HS-5 (cell line): ENCODE measurements at regions not wholly inside any gene's neighbourhood (a gene's known extent, or its start where the extent isn't known, plus 50 kb on each side); places are given as distances from the start of the nearest gene placed in this dataset.
"Not testable (repeated sequence)": the region's sequence is repeated elsewhere in the genome, so short reads cannot be mapped to it uniquely, and the experiment has no call there.

Experiments
- DNase-seq: peaks from one replicate; pipeline ENCODE4 v3.0.0-alpha.2; 2012; ENCODE audit warnings: low read depth

GRCh38 chr4:124990398-124990797, 277.9 kb upstream of the ANKRD50 start:
- DNase-seq = no peak

GRCh38 chr4:124980276-124980752, 267.8 kb upstream of the ANKRD50 start:
- DNase-seq = peak; percentile 2

- not testable (repeated sequence) for DNase-seq
These were observed 266.0 kb upstream of the ANKRD50 start for GRCh38 chr4:124978536-124978935.

GRCh38 chr4:124977045-124977444, 264.5 kb upstream of the ANKRD50 start:
- no peak for DNase-seq

- no peak for DNase-seq
These were observed 261.6 kb upstream of the ANKRD50 start for GRCh38 chr4:124974152-124974551.

DNA sequence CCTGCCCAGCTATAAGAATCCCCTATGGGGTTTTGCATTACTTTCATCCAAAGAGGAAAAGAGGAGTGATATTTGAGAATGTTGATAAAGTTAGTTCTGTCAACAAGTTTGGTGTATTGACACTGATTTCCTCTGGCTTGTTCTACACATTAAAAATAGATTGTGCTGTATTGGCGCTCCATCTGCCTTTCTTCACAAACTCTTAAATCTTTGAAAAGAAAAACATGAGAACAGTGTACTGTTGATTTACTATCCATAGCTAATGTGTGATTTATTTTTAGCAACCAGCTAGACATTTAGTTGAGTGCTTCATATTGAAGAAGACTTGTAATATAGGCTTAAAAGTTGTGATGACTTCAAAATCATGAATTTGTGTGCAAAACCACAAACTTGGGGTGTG, 261.2 kb upstream of the ANKRD50 start:
- DNase-seq = no peak

DNA sequence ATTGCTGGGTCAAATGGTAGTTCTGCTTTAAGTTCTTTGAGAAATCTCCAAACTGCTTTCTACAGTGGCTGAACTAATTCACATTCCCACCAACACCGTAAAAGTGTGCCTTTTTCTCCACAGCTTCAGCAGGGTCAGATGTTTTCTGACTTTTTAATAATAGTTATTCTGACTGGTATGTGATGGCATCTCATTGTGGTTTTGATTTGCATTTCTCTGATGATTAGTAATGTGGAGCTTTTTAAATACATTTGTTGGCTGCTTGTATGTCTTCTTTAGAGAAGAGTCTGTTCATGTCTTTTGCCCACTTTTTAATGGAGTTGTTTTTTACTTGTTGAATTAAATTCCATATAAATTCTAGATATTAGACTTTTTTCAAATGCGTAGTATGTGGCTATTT, 257.5 kb upstream of the ANKRD50 start:
- no peak for DNase-seq

DNA sequence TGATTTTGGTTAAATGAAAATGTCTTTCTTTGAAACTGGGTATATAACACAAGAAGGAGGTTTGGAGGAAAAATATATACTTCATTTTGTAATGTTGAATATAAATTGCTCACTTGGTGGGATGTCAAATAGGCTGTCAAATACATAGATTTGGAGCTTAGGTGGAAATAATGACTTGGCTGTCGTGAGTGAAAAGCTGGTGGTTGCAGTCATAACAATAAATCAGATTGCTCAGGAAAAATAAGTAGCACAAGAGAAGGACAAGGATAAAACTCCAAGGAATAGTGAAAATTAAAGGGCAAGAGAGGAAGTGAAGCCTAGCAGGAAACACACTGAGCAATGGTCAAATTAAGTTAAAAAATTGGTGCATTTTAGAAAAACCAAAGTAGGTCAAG, 253.0 kb upstream of the ANKRD50 start:
- DNase-seq = no peak

- no peak for DNase-seq
These were observed 252.4 kb upstream of the ANKRD50 start for GRCh38 chr4:124964852-124965496.

GRCh38 chr4:124964251-124964650, 251.7 kb upstream of the ANKRD50 start:
- DNase-seq = no peak

DNA sequence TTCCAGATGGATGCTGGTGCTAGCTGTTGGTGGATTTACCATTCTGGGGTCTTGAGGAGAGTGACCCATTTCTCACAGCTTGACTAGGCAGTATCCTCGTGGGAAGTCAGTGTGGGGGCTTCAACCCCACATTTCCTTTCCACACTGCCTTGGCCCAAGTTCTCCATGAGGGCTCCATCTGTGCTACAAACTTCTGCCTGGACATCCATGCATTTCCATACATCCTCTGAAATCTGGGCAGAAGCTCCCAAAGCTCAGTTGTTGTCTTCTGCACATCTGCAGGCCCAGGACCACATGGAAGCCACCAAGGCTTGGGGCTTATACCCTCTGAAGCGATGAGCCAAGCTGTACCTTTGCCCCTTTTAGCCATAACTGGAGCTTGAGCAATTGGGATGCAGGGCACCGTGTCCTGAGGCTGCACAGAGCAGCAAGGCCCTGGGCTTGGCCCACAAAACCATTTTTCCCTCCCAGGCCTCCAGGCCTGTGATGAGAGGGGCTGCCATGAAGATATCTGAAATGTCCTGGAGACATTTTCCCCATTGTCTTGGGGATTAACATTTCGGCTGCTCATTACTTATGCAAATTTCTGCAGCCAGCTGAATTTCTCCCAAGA, 248.7 kb upstream of the ANKRD50 start:
- no peak for DNase-seq

GRCh38 chr4:124958847-124959246, 246.3 kb upstream of the ANKRD50 start:
- no peak for DNase-seq

GRCh38 chr4:124955476-124955875, 242.9 kb upstream of the ANKRD50 start:
- DNase-seq = no peak

GRCh38 chr4:124954046-124954445, 241.5 kb upstream of the ANKRD50 start:
- DNase-seq = no peak

DNA sequence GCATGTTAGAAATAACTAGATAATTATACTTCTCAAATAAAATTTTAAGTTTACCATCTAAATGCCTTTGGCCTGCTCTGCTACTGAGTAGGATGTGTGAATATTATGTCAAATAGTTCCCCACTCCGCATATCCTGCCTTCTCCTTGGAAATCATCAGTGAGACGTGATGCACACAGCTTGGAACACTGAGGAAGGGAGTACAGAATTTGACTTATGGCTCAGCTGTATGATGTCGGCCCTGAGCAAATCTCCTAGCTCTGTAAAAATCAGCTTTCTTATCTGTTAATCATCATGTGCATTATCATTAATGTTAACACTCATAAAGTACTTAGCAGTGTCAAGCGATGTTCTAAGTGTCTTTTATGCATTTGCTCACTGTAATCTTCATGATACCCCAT, 241.0 kb upstream of the ANKRD50 start:
- DNase-seq = no peak

GRCh38 chr4:124953061-124953460, 240.5 kb upstream of the ANKRD50 start:
- DNase-seq = no peak

DNA sequence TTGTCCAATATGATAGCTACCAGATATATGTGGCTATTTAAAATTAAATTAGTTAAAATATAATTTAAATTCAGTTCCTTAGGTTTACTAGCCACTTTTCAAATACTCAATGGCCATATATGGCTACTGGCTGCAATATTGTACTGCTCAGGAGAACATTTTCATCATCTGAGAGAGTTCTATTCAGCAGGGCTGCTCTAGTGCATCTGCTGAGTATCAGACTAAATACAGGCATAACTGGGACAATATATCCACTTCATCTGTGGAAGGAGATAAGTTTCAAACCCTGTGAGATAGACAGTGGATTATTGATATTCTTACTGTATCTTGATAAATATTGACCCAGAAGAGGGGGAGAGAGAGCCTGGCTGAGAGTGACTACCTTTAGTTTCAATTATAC, 240.1 kb upstream of the ANKRD50 start:
- no peak for DNase-seq

GRCh38 chr4:124948976-124949597, 236.6 kb upstream of the ANKRD50 start:
- DNase-seq = no peak

DNA sequence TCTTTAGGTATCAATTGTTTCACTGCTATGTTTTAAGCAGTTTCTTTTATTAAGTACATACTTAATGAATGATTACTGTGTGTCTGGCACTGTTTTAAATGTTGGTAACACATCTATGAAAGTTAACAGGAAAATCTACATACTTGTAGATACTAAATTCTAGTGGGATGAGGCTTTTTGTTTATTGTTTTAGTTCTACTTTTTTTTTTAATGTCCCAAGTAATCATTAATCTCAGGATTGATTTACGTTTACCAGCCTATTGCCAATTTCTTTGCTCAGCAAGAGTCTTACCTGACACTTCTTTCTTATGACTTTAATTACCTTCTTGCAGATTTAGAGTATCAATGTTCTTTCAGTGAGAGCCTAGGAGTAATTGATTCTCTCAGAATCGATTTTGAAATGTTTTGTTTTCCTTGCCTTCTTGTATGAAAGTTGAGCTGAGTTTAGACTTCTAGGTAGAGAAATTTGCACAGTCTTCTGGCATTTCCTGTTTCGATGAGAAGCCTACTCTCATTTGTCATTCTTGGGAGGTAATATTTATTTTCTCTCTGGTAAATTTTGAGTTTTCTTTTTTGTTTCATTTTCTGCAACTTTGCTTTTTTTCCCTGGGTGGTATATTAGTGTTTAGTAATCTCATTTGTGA, 235.2 kb upstream of the ANKRD50 start:
- DNase-seq = no peak

DNA sequence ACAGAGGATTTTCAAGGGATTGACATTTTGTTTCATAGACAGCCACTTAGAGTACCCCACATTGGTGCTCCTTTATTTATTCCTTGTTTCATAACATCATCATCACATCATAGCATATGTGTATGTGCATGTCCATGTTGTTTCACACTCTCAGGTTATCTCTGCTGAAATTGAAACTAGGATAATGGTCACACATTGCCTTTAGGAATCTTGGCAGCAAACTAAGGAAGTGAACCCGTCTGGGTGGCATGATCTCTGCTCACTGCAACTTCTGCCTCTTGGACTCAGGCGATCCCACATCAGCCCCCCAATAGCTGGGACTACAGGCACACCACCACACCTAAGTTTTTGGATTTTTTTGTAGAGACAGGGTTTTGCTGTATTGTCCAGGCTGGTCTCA, 234.2 kb upstream of the ANKRD50 start:
- DNase-seq = no peak

DNA sequence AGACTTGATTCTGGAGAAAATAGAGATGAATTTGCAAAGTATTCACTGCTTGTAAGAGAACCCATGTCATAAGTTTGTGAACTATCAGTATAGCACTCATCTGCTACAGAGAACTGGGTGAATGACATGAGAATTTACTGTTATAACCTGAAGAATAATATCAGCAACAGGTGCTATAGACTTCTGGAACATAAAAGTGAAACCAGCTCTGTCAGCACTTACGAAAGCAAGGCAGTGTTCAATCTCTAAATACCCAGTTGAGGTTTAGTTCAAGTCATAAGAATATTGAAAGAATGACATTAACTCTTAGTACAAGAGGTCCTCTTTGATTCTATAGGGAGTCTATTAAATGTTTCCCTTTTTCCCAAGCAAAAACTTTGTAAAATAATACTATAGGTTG, 232.9 kb upstream of the ANKRD50 start:
- DNase-seq = no peak

DNA sequence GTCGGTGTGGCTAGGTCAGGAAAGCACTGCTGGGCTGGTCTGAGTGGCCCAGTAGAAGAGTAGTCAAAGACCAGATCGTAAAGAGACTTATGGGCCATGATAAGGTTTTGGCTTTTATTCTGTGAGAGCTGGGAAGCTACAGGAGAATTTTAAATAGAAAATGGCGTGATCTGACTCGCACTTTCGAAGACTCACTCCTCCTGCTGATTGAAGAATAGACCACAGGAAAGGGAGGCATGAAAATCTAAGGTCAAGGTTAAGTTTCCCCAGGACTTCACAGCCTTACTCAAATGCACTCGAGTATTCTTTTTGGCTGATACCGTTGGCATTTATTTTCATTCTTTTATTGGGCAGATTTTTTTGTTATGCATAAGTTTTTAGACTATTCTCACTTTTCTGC, 231.4 kb upstream of the ANKRD50 start:
- no peak for DNase-seq
